Psoas muscle (tissue), 7 donors: ENCODE measurements at regions not wholly inside any gene's neighbourhood (a gene's known extent, or its start where the extent isn't known, plus 50 kb on each side); places are given as distances from the start of the nearest gene placed in this dataset.
A peak's percentile ranks its signal among the peaks of the same experiment; 100 is the strongest.
"Not testable (repeated sequence)": the region's sequence is repeated elsewhere in the genome, so short reads cannot be mapped to it uniquely, and the experiment has no call there.

Experiments used
- ATAC-seq, 4 donors: fragments of 200-7000 bp; cut with Tn5 transposase; one replicate each; pipeline ENCODE4 v1.9.1; 2020; ENCODE audit warnings: moderate library complexity in 3 of 4, mild to moderate bottlenecking in 2 of 4
- DNase-seq, 2 donors: peaks; one replicate each; pipeline ENCODE4 v3.0.0-alpha.2; 2020
- H3K27ac ChIP-seq: fragments of 200-600 bp; one replicate; pipeline ENCODE4 v1.8.0; 2022
- H3K27me3 ChIP-seq, 3 donors: fragments of 200-600 bp in 1 of 3; one replicate each; pipeline versions ENCODE4 v1.6.1 to v1.8.0; 2013 to 2022; ENCODE audit warnings: low read length in 2 of 3, mild to moderate bottlenecking in 2 of 3, moderate library complexity in 1 of 3; ENCODE audit not compliant: insufficient read depth in 3 of 3
- H3K36me3 ChIP-seq, 2 donors: fragments of 200-600 bp in 1 of 2; one replicate each; pipeline versions ENCODE4 v1.6.1 to v1.8.0; 2013 to 2022; ENCODE audit warnings: low read depth in 1 of 2, mild to moderate bottlenecking in 1 of 2, moderate library complexity in 1 of 2; ENCODE audit not compliant: insufficient read depth in 1 of 2
- H3K4me1 ChIP-seq: fragments of 200-600 bp; one replicate; pipeline ENCODE4 v1.8.0; 2022
- H3K4me3 ChIP-seq: fragments of 200-600 bp; one replicate; pipeline ENCODE4 v1.8.0; 2022; ENCODE audit warnings: mild to moderate bottlenecking
- H3K9me3 ChIP-seq: fragments of 200-600 bp; one replicate; pipeline ENCODE4 v1.8.0; 2022
- CTCF ChIP-seq: fragments of 200-600 bp; IDR thresholded peaks from one replicate; pipeline ENCODE4 v1.8.0; 2022; ENCODE audit warnings: antibody characterized with exemption
- WGBS, 3 donors: extraction: QIAGEN DNeasy Blood & Tissue Kit; methylation state at CpG; one replicate each; pipeline versions ENCODE4 v1.1.6 to v1.1.7; 2013; 5-methylcytosine and 5-hydroxymethylcytosine counted together
- intact Hi-C, 2 donors: fragments of 100-400 bp; cut with DNase I; formaldehyde crosslinking; loops; one replicate each; pipeline versions ENCODE4 v1.11.0 to v1.14.2; 2022
- donor health status: healthy with polysubstance abuse.
- donor health status: DM: no; HTN: no; CAD: no; lungs with moderate emphysema.
- donor health status: Bipolar disorder and iron deficiency.
- donor health status: healthy.
- donor health status: DM: yes; HTN: yes; CAD: no.
- donor health status: DM: no; HTN: no; CAD: no.
- donor health status: DM: yes; HTN: yes; CAD: no.

DNA sequence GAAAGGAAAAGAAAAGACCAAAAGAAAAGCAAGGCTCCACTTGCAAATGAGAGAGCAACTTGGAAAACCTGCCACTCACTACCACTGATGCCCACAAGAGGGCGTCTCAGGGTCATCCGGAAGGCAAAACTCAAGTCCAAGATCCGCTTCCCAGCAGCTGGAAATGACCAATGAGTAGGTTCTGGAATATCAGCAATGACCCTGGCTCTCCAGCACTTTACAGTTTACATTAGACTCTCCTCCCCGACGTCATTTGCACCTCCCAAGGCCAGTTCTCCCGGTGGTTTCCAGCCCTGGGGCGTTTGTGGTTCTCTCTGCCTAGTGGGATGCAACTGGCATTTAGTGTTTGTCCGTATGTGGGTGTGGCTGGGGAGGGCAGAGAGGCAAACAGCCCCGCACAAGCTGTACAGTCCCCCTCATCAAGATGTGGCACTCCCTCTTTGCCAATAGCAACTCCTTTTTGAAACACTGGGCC lies 193.8 kb upstream of the ZNF618 start:
- intact Hi-C loops = loop anchor here (5.0 to 10.0 kb wide), 3 partner anchors 192 to 350 kb away; partner anchors contain the start of gene ZNF618 (in 1 of the 2)
- WGBS, 3 donors = 18 to 25% (median 18%) methylated on average over 9 of the region's 9 CpGs
- H3K27me3 ChIP-seq = peaks cover 0 to 11% (median under 1%) of the 10 kb centered on the region in 3 donors
- H3K27ac ChIP-seq = no peak overlapping the region
- no peak overlapping the region for H3K4me3 ChIP-seq
- peak; percentile 64 to 70 for DNase-seq
- H3K4me1 ChIP-seq = no peaks in the 10 kb centered on the region
- no peaks in the 10 kb centered on the region for H3K36me3 ChIP-seq
- ATAC-seq = peak; percentile 49 to 69 (median 66)
- peak; percentile 87 for TF ChIP-seq CTCF
- no peaks in the 10 kb centered on the region for H3K9me3 ChIP-seq

DNA sequence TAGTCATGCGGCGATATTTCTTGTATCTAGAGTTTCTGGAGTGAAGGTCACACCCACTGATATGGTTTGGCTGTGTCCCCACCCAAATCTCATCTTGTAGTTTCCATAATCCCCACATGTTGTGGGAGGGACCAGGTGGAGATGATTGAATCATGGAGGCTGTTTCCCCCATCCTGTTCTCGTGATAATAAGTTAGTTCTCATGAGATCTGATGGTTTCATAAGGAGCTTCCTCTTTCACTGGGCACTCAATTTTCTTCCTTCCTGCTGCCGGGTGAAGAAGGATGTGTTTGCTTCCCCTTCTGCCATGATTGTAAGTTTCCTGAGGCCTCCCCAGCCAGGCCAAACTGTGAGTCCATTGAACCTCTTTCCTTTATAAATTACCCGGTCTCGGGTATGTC lies 190.5 kb upstream of the ZNF618 start:
- WGBS, 3 donors = 73 to 82% (median 79%) methylated on average over 6 of the region's 6 CpGs
- intact Hi-C loops = loop anchor here in 1 of 2 donors (5.0 to 10.0 kb wide), 3 partner anchors 189 to 347 kb away; partner anchors contain the start of gene ZNF618

DNA sequence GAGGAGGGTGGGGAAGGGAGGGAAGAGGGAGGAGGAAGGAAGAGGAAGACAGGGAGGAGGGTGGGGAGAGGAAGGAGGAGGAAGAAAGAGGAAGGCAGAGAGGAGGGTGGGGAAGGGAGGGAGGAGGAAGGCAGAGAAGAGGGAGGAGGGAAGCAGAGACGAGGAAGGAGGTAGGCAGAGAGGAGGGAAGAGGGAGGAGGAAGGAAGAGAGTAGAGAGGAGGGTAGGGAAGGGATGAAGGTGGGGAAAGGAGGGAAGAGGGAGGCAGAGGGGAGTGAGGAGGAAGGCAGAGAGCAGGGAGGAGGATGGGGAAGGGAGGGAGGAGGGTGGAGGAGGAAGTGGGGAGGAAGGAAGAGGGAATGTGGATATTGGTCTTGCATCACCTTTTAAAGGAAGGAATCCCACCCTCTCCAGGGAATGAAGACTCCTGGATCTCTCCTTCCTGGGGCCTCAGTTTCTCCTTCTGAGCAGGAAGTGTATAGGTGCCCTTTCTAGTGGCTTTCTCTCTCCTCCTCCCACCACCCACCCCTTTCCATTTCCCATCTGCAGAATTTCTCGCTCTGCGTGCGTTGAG lies 188.9 kb upstream of the ZNF618 start:
- DNase-seq (no peak), ATAC-seq (no peak)
- Histone ChIP-seq H3K27me3 (peaks cover 4 to 33% (median 5%) of the 10 kb centered on the region in 3 donors), H3K4me1 (no peaks in the 10 kb centered on the region), H3K36me3 (no peaks in the 10 kb centered on the region), H3K27ac (no peak overlapping the region), H3K4me3 (no peak overlapping the region), H3K9me3 (no peaks in the 10 kb centered on the region)
- 22 to 28% (median 24%) methylated on average over 4 of the region's 4 CpGs for WGBS, 3 donors
- TF ChIP-seq CTCF = no peak
- intact Hi-C loops = loop anchor here in 1 of 2 donors (5.0 to 10.0 kb wide), 3 partner anchors 188 to 345 kb away; partner anchors contain the start of gene ZNF618

More for the DNA sequence above, 190.5 kb upstream of the ZNF618 start:
- H3K9me3 ChIP-seq, H3K27ac ChIP-seq, H3K36me3 ChIP-seq, H3K4me1 ChIP-seq, DNase-seq, ATAC-seq, H3K4me3 ChIP-seq: not testable (repeated sequence)
- H3K27me3 ChIP-seq = peaks cover 4 to 32% (median 5%) of the 10 kb centered on the region in 3 donors

DNA sequence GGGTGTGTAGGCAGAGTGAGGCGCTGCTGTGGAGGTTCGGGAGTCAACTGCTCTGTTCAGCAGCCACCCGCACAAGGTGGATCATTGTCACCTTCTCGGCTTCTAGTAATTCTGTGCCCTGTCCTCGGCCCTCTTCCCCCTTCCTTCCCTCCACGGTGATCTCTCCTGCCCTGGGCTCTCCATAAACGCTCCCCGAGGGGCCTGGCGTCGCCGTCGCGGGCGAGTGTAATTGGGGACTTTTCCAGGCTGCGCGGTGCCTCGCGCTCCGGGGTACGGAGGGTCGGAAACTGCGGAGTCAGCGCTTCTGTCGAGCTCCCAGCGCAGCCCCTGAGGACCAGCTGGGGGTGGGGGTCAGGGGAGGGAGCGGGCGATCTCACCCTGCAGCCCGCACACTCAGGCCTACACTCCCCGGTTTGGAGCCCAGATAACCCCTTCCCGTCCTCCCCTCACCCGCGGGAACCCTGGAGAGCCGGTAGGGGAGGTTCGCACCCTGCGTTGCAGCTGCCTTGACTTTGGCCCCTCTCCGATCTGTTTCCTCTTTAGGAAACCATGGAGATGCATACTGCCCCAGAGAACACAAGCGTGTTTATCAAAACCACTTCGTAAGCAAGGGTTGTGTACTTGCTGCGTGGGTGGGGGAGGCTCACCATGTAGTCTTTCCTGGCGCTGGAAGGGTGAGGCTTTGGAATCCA lies 188.3 kb upstream of the ZNF618 start:
- no peaks in the 10 kb centered on the region for H3K4me1 ChIP-seq
- no peaks in the 10 kb centered on the region for H3K9me3 ChIP-seq
- H3K27me3 ChIP-seq = peaks cover 4 to 33% (median 9%) of the 10 kb centered on the region in 3 donors
- no peak overlapping the region for H3K4me3 ChIP-seq
- DNase-seq (no peak), ATAC-seq (no peak)
- no peak overlapping the region for H3K27ac ChIP-seq
- WGBS, 3 donors = 7 to 10% (median 8%) methylated on average over 38 to 40 of the region's 40 CpGs
- intact Hi-C loops = loop anchor here in 1 of 2 donors (5.0 to 10.0 kb wide), 3 partner anchors 187 to 344 kb away; partner anchors contain the start of gene ZNF618
- H3K36me3 ChIP-seq = no peaks in the 10 kb centered on the region
- TF ChIP-seq CTCF = no peak

DNA sequence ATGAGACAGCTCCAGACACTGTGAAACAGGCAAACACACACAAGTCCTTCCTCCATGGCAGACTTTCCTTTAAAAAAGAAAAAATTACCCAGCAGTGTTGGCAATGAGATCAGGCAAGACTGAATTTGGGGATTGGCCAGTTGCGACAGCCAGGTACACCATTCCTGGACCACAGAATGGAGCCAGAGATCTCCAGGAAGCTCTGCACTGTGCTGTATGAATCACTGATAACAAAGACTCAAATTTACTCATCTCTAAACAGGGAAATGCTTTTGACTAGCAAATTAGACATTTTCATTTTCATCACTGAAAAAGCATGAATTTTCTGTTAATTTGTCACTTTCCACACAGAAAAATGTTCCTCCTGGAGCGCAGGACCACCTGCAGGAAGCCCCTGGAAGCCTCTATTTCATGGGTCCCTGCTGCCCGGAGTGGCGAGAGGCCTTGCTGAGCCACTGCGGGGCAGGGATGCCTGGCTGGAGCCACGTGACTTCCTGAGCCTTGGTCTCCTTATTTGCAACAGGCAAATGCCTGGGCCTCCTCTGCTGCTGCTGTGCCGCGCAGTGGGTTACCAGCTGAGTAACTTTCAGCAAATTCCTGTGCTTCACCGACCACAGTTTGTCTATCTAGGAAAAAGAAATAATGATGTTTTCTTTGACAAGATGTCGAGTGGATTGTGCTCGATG lies 185.9 kb upstream of the ZNF618 start:
- ATAC-seq = no peak
- H3K4me1 ChIP-seq = no peaks in the 10 kb centered on the region

More for the DNA sequence above, 185.9 kb upstream of the ZNF618 start:
- Histone ChIP-seq H3K4me3 (no peak overlapping the region), H3K9me3 (no peaks in the 10 kb centered on the region), H3K36me3 (no peaks in the 10 kb centered on the region), H3K27me3 (peaks cover 4 to 33% (median 9%) of the 10 kb centered on the region in 3 donors), H3K27ac (no peak overlapping the region)
- DNase-seq = no peak
- intact Hi-C loops = no loop called here
- 66 to 71% (median 69%) methylated on average over 11 of the region's 11 CpGs for WGBS, 3 donors
- no peak for TF ChIP-seq CTCF
